ENCODE measurements at regions not wholly inside any gene's neighbourhood (a gene's known extent, or its start where the extent isn't known, plus 50 kb on each side); places are given as distances from the start of the nearest gene placed in this dataset.
A peak's percentile ranks its signal among the peaks of the same experiment; 100 is the strongest.
"Not testable (repeated sequence)": the region's sequence is repeated elsewhere in the genome, so short reads cannot be mapped to it uniquely, and the experiment has no call there.

DNA sequence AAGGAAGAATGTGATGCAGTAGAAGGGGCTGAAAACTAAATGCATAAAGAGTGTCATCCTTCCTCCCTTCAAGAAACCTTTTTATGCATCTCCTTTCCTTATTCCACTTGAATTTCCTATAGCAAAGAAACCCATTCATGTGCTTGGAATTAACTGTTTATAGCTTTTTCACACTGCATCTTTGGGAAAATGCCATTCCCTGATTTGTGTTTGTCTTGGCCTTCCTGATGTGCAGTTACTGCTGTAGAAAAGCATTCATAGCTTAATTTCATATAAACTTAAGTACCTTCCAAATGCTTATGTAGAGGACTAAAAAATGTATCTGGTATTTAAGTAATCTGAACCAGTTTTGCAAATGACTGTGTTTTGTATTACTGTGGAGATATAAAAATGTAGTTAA is 61.8 kb downstream of the SDR9C7 start:
- no peak for DNase-seq (ENCODE audit: low read depth in 2 of 2)

DNA sequence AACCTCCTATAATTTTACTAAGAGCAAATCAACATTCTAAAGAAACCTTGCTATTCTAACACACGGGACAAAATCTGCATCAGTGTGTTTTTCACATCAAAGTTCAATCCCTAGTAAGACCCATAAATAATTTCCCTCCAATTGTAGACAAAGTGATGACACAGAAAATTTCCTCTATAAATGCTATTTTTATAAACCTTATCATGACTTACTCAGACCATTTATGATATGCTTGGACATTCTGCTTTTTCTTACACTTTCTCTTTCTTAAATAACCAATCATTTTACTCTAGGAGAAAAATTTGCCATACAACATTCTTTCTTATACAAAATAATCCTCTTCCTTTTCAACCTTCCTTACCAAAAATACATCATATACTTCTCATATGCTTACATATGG is 67.0 kb downstream of the SDR9C7 start:
- no peak for DNase-seq (ENCODE audit: low read depth in 2 of 2)

DNA sequence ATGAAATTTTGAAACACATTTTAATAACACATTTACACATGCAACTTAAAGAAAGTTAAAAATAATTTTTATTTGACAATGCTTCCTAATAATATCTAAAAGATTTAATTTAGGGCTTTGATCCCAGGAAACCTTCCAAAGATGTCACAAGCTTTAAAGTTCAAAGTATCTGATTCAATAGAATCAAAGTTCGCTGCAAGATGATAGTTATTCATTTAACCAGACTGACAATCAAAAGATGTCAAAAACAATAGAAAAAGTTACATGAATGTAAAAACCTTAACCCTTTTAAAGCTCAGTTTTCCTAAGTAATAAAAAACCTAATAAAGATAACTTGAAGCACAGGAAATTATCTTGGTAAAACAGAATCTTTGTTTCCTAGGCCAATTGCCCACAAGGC is 67.7 kb downstream of the SDR9C7 start:
- no peak for DNase-seq (ENCODE audit: low read depth in 2 of 2)

DNA sequence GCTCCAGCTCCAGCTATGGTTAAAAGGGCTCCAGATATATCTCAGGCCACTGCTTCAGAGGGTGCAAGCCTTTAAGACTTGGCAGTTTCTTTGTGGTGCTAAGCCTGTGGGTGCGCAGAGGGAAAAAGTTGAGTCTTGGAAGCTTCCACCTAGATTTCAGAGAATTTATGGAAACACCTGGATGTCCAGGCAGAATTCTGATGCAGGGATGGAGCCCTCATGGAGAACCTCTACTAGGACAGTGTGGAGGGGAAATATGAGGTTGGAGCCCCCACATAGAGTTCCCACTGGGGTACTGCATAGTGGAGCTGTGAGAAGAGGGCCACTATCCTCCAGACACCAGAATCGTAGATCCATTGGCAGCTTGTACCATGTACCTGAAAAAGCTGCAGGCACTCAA is 69.9 kb downstream of the SDR9C7 start:
- DNase-seq (ENCODE audit: low read depth in 2 of 2), result no peak

DNA sequence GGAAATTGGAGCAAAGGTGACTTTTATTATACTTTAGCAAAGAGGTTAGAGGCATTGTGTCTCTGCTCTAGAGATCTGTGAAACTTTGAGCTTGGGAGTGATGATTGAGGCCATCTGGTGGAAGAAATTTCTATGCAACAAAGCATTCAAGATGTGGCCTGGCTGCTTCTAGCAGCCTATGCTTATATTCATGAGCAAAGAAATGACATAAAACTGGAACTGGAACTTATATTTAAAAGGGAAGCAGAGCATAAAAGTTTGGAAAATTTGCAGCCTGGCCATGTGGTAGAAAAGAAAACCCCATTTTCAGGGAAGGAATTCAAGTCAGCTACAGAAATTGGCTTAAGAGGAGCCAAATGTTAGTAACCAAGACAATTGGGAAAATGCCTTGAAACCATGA is 70.4 kb downstream of the SDR9C7 start:
- DNase-seq (ENCODE audit: low read depth in 2 of 2), result no peak

DNA sequence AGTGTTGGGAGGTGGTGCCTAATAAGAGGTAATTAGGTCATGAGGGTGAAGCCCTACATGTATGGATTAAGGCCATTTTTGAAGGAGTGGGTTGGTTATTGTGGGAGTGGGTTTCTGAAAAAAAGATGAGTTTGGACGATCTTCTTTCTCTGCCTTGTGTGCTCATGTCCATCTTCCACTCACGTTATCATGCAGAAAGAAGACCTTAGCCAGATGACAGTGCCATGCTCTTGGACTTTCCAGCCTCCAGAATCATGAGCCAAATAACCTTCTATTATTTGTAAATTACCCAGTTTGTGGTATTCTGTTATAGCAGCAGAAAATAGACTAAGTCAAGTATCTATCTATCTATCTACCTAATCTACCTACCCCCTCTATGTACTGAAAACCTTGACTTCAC is 71.9 kb downstream of the SDR9C7 start:
- DNase-seq (ENCODE audit: low read depth in 2 of 2), result no peak

DNA sequence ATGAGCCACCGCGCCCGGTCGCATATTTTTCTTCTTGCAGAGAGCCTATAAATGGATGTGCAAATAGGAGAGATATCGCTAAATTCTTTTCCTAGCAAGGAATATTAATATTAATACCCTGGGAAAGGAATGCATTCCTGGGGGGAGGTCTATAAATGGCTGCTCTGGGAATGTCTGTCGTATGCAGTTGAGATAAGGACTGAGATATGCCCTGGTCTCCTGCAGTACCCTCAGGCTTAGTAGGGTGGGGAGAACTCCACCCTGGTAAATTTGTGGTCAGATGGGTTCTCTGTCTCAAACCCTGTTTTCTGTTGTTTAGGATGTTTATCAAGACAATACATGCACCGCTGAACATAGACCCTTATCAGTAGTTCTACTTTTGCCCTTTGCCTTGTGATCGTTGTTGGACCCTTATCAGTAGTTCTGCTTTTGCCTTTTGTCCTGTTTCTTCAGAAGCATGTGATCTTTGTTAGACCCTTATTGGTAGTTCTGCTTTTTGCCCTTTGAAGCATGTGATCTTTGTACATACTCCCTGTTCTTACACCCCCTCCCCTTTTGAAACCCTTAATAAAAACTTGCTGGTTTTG is 80.7 kb downstream of the SDR9C7 start:
- not testable (repeated sequence) for DNase-seq (ENCODE audit: low read depth in 2 of 2)

DNA sequence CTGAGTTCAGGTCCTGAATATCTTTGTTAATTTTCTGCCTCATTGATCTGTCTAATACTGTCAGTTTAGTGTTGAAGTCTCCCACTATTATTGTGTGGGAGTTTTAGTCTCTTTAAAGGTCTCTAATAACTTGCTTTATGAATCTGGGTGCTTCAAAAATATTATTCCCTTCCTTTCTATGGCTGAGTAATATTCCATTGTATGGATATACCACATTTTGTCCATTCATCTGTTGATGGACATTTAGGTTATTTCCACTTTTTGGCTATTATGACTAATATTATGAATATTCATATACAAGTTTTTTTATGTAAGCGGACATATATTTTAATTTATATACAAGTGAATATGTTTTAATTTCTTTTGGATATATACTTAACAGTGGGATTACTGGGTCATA is 82.7 kb downstream of the SDR9C7 start:
- no peak for DNase-seq (ENCODE audit: low read depth in 2 of 2)

DNA sequence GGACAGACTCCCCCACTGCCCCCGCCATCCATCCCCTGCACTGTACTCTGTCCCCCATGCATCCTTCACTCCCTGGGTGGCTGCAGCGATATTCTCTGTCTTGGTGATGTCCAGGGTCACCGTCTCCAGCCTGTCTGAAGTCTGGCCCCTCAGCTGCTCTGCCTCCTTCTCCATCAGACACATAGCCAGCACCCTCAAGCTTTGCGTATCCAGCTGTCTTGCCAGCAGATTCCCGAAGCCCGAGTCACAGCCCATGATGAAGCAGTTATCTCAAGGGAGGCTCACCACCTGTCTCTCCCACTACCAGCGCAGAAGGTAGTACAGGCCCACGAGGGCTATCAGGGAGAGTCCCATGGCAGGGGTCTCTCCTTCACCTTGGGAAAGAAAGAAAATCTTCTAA is 77.8 kb downstream of the HSD17B6 start:
- no peak for DNase-seq (ENCODE audit: low read depth in 2 of 2)

DNA sequence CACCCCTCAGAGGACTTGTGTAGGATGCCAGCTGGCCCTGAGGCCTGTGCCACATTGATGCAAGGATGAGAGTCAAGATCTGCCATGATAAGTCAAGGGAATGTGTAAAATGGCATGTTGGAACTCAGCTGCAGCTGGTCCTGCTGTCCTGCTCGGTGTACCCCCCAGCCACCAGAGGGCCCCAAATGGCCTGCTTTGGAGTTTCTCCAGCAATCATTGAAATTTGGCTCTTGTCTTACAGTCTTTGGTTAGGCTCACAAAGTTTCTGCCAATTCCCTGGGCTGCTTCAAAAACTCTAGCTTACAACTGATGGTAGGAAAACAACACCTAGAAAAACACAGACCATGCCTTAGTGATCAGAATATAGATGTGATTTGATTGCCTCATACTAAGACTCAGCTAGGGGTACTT is 76.8 kb downstream of the HSD17B6 start:
- peak; percentile 56 to 64 for DNase-seq (ENCODE audit: low read depth in 2 of 2)

DNA sequence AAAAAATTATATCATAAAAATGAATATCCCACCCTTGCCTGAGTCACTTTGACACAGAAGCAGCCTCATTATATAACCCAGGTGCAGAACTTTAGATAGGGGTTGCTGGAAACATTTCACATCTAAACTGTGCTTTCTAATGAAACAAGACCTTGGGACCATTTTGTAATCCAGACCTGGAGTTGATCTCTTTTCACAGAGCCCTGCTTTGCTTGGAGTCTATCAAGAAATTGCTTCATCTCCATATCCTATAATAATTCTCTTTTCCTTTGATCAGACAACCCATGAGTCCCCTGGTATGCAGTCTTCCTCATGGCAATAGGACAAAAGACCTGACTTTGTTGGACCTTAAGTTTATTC is 76.3 kb downstream of the HSD17B6 start:
- no peak for DNase-seq (ENCODE audit: low read depth in 2 of 2)

DNA sequence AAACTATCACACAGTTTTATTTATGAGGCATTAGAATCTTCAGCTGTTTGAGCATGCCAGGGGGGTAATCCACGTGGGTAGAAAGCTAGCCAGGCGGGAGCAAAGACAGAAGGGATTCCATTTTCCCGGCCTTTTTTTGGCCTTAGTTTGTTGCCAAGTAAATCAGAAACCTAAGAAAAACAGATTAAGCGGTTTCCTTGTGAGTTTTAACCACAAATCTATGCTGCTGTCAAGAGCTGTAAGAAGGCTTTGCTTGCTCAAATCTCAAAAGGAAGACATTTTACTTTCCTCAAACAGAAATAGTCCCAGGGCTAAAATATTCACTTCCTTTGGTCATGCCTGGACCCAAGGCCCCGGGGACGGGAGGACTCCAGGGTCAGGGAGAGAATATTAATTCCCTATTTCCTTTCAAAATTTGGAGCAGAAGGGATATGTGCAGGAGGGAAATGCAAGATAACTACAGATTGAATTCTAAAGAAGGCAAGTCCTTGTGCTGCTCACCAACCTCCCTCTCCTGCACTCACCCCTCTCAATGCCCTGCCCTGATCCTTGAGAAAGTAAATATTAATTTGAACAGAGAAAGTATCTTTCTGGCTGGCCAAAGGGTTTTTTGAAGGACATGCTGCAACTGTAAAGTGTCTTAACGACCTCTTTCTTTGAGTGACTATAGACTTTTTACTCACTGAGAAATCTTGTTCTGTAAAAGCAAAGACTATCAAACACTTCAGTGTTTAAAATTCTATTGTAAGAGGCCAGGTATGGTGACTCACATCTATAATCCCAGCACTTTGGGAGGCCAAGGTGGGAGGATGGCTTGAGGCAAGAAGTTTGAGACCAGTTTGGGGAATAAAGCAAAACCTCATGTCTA is 75.7 kb downstream of the HSD17B6 start:
- no peak for DNase-seq (ENCODE audit: low read depth in 2 of 2)
